ENCODE measurements at regions not wholly inside any gene's neighbourhood (a gene's known extent, or its start where the extent isn't known, plus 50 kb on each side); places are given as distances from the start of the nearest gene placed in this dataset.
"Not testable (repeated sequence)": the region's sequence is repeated elsewhere in the genome, so short reads cannot be mapped to it uniquely, and the experiment has no call there.

DNA sequence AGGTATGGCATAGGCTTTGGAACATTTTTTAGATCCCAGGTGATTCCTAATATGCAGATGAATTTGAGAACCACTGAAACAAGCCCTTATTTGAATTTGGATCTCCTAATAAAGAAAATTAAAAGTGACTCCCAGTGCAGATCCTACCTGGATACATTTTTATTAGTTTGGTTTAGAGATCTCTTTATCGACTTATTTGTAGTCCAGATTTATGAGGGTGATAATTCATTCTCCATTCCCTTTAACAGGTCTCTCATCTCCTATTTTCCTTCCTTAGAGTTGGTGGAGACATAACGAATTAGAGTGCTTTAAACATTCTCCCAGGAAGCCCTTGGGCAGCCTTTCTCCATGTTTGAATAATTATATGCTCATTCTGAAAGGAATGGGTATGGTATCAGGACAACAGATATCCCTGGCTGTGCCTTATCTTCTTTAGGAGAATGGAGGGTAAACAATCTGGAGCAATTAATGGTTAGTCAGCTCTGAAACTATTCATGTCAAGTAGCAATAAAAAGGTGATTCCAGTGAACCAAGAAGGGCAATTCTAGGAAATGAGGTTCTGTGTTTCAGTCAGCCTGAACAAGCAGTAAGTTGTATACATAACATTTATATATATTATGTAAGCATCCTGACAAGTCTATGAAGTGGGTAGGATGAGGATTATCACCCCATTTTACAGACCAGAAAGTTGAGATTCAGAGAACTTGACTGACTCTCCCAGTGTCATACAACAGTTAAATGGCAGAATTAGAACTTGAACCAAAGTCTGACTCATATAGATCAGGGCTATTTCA, 53.9 kb upstream of the RCE1 start:
- TF ChIP-seq, protein P1, sequence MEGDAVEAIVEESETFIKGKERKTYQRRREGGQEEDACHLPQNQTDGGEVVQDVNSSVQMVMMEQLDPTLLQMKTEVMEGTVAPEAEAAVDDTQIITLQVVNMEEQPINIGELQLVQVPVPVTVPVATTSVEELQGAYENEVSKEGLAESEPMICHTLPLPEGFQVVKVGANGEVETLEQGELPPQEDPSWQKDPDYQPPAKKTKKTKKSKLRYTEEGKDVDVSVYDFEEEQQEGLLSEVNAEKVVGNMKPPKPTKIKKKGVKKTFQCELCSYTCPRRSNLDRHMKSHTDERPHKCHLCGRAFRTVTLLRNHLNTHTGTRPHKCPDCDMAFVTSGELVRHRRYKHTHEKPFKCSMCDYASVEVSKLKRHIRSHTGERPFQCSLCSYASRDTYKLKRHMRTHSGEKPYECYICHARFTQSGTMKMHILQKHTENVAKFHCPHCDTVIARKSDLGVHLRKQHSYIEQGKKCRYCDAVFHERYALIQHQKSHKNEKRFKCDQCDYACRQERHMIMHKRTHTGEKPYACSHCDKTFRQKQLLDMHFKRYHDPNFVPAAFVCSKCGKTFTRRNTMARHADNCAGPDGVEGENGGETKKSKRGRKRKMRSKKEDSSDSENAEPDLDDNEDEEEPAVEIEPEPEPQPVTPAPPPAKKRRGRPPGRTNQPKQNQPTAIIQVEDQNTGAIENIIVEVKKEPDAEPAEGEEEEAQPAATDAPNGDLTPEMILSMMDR (IDR thresholded peaks at IDR 0.05), result no peak
- peak overlapping the region; percentile 29 for H3K27ac ChIP-seq
- no peak overlapping the region for H2AFZ ChIP-seq
- no peak overlapping the region for H3K4me3 ChIP-seq (ENCODE audit: low read depth, low read length)
- no peaks in the 10 kb centered on the region for H3K36me3 ChIP-seq (ENCODE audit: control insufficient read depth, insufficient read depth, low read length)
- peaks cover 9% of the 10 kb centered on the region for H3K4me1 ChIP-seq
- H3K9me3 ChIP-seq (ENCODE audit: control insufficient read depth, low read length), result no peaks in the 10 kb centered on the region
- no peak overlapping the region for H3K9ac ChIP-seq
- no peak overlapping the region for H3K4me2 ChIP-seq (ENCODE audit: low read length)
- H3K27me3 ChIP-seq (ENCODE audit: control insufficient read depth, insufficient read depth, low read length), result no peaks in the 10 kb centered on the region
- no peaks in the 10 kb centered on the region for H3K79me2 ChIP-seq

DNA sequence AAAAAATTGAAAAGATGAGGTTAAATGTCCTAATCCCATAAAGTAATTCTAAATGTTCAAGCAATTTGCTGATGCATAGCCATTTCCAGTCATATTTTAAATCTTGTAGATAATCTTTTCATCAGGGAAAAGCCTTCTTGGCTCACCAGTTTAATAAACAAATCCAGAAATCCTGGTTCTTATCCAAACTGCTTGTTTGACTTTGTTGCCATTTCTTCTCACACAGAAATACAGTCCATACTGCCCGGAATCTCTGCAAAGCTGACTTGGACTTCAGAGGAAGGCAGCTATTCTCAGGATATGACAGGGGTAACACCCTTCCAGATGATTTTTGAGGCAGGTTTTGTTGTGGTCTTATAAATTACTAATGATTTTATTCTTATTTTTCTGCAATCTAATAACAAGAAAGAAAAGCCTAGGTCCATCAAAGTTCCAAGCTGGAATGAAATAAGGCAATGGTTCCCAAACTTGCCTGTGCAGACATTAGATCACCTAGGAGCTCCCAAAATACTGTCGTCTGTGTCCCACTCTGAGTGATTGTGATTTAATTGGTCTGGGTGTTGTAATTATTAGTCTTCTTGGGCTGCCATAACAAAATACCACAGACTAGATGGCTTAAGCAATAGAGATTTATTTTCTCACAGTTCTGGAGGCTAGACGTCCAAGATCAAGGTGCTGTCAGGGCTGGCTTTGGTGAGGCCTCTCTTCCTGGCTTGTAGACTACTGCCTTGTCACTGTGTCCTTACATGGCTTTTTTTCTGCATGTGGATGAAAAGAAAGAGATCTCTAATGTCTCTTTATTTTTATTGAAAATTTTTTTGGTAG, 55.1 kb upstream of the RCE1 start:
- H3K9me3 ChIP-seq (ENCODE audit: control insufficient read depth, low read length), result no peaks in the 10 kb centered on the region
- no peaks in the 10 kb centered on the region for H3K36me3 ChIP-seq (ENCODE audit: control insufficient read depth, insufficient read depth, low read length)
- no peak overlapping the region for H3K9ac ChIP-seq
- H3K27ac ChIP-seq, result peak overlapping the region; percentile 67
- H3K79me2 ChIP-seq, result no peaks in the 10 kb centered on the region
- H3K27me3 ChIP-seq (ENCODE audit: control insufficient read depth, insufficient read depth, low read length), result no peaks in the 10 kb centered on the region
- H2AFZ ChIP-seq, result no peak overlapping the region
- H3K4me3 ChIP-seq (ENCODE audit: low read depth, low read length), result no peak overlapping the region
- no peak overlapping the region for H3K4me2 ChIP-seq (ENCODE audit: low read length)
- TF ChIP-seq, protein P1 (IDR thresholded peaks at IDR 0.05), result no peak
- H3K4me1 ChIP-seq, result peaks cover 9% of the 10 kb centered on the region

DNA sequence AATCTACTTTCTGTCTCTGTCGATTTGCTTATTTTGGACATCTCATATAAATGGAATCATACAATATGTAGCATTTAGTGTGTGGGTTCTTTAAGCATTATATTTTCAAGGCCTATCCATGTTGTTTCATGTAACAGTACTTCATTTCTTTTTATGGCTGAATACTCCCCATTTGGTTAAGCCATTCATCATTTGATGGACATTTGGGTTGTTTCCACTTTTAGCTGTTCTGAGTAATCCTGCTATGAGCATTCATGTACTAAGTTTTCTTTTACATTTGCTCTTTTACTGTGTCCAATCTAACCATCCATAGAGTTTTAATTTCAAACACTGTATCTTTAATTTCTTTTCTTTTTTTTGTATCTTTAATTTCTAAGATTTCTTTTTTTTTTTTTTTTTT, 55.6 kb upstream of the SPTBN2 start:
- H3K27ac ChIP-seq, result no peak overlapping the region
- H3K9me3 ChIP-seq (ENCODE audit: control insufficient read depth, low read length), result no peaks in the 10 kb centered on the region
- H3K4me1 ChIP-seq, result peaks cover 6% of the 10 kb centered on the region
- no peak overlapping the region for H3K4me2 ChIP-seq (ENCODE audit: low read length)
- H3K27me3 ChIP-seq (ENCODE audit: control insufficient read depth, insufficient read depth, low read length), result no peaks in the 10 kb centered on the region
- H2AFZ ChIP-seq, result no peak overlapping the region
- no peak overlapping the region for H3K4me3 ChIP-seq (ENCODE audit: low read depth, low read length)
- H3K79me2 ChIP-seq, result no peaks in the 10 kb centered on the region
- TF ChIP-seq, protein P1 (IDR thresholded peaks at IDR 0.05), result no peak
- H3K9ac ChIP-seq, result no peak overlapping the region
- H3K36me3 ChIP-seq (ENCODE audit: control insufficient read depth, insufficient read depth, low read length), result no peaks in the 10 kb centered on the region

DNA sequence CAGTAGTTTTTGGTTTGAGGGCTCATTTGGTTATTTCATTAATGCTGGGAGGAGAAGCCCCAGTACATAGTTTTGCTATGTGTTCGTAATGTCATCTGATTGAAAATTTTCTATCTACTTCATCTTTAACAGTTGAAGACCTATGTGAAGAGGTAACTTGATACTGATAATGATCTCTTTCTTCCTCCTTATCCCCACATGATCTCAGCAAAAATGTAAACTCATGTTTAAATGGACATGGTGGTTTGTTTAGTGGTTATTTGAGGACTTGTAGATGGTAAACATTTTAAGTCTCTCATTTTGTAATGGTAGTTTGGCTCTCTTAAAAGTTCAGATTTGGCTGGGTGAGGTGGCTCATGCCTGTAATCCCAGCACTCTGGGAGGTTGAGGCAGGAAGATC, 53.7 kb upstream of the SPTBN2 start:
- TF ChIP-seq, protein P1 (IDR thresholded peaks at IDR 0.05), result no peak
- H3K4me3 ChIP-seq (ENCODE audit: low read depth, low read length), result no peak overlapping the region

DNA sequence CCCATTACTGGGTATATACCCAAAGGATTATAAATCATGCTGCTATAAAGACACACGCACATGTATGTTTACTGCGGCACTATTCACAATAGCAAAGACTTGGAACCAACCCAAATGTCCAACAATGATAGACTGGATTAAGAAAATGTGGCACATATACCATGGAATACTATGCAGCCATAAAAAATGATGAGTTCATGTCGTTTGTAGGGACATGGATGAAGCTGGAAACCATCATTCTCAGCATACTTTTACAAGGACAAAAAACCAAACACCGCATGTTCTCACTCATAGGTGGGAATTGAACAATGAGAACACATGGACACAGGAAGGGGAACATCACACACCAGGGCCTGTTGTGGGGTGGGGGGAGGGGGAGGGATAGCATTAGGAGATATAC, 50.6 kb upstream of the SPTBN2 start:
- H3K4me3 ChIP-seq (ENCODE audit: low read depth, low read length); H3K27ac ChIP-seq; H3K4me2 ChIP-seq (ENCODE audit: low read length); H3K27me3 ChIP-seq (ENCODE audit: control insufficient read depth, insufficient read depth, low read length); H3K79me2 ChIP-seq; H3K9ac ChIP-seq; H3K4me1 ChIP-seq; H3K9me3 ChIP-seq (ENCODE audit: control insufficient read depth, low read length); H3K36me3 ChIP-seq (ENCODE audit: control insufficient read depth, insufficient read depth, low read length); H2AFZ ChIP-seq: not testable (repeated sequence)

More for the DNA sequence above, 53.7 kb upstream of the SPTBN2 start:
- Histone ChIP-seq H3K27me3 (ENCODE audit: control insufficient read depth, insufficient read depth, low read length) (no peaks in the 10 kb centered on the region), H3K4me1 (no peaks in the 10 kb centered on the region), H3K9me3 (ENCODE audit: control insufficient read depth, low read length) (no peaks in the 10 kb centered on the region), H3K36me3 (ENCODE audit: control insufficient read depth, insufficient read depth, low read length) (no peaks in the 10 kb centered on the region), H3K4me2 (ENCODE audit: low read length) (no peak overlapping the region), H3K79me2 (no peaks in the 10 kb centered on the region), H2AFZ (no peak overlapping the region), H3K9ac (no peak overlapping the region), H3K27ac (peak overlapping the region; percentile 39)
